ENCODE measurements at regions not wholly inside any gene's neighbourhood (a gene's known extent, or its start where the extent isn't known, plus 50 kb on each side); places are given as distances from the start of the nearest gene placed in this dataset.

GRCh38 chr5:32981061-32981460, 269.9 kb downstream of the NPR3 start:
- no peak overlapping the region for H3K4me3 ChIP-seq (ENCODE audit: low read depth, low read length)
- TF ChIP-seq CTCF (IDR thresholded peaks at IDR 0.05; ENCODE audit: borderline replicate concordance, insufficient read depth, low read depth, low read length), result no peak

- no peak for TF ChIP-seq CTCF (IDR thresholded peaks at IDR 0.05; ENCODE audit: borderline replicate concordance, insufficient read depth, low read depth, low read length)
- no peak overlapping the region for H3K4me3 ChIP-seq (ENCODE audit: low read depth, low read length)
Measured at GRCh38 chr5:32984851-32985610, 273.9 kb downstream of the NPR3 start.

- no peak for TF ChIP-seq CTCF (IDR thresholded peaks at IDR 0.05; ENCODE audit: borderline replicate concordance, insufficient read depth, low read depth, low read length)
- no peak overlapping the region for H3K4me3 ChIP-seq (ENCODE audit: low read depth, low read length)
Measured at GRCh38 chr5:32989815-32990214, 278.7 kb downstream of the NPR3 start.

GRCh38 chr5:32990593-32991420, 279.7 kb downstream of the NPR3 start:
- TF ChIP-seq CTCF (IDR thresholded peaks at IDR 0.05; ENCODE audit: borderline replicate concordance, insufficient read depth, low read depth, low read length), result no peak

GRCh38 chr5:32991421-32991815, 280.3 kb downstream of the NPR3 start:
- no peak overlapping the region for H3K4me3 ChIP-seq (ENCODE audit: low read depth, low read length)
- TF ChIP-seq CTCF (IDR thresholded peaks at IDR 0.05; ENCODE audit: borderline replicate concordance, insufficient read depth, low read depth, low read length), result no peak

More at GRCh38 chr5:32990593-32991420, 279.7 kb downstream of the NPR3 start:
- H3K4me3 ChIP-seq (ENCODE audit: low read depth, low read length), result no peak overlapping the region

GRCh38 chr5:32996336-32996735, 285.2 kb downstream of the NPR3 start:
- no peak overlapping the region for H3K4me3 ChIP-seq (ENCODE audit: low read depth, low read length)
- no peak for TF ChIP-seq CTCF (IDR thresholded peaks at IDR 0.05; ENCODE audit: borderline replicate concordance, insufficient read depth, low read depth, low read length)
